Renal cortical epithelial cell (primary cell): ENCODE measurements at regions not wholly inside any gene's neighbourhood (a gene's known extent, or its start where the extent isn't known, plus 50 kb on each side); places are given as distances from the start of the nearest gene placed in this dataset.

Experiments used
- DNase-seq: peaks from one replicate; pipeline ENCODE4 v3.0.0-alpha.2; 2011; ENCODE audit warnings: low read depth

DNA sequence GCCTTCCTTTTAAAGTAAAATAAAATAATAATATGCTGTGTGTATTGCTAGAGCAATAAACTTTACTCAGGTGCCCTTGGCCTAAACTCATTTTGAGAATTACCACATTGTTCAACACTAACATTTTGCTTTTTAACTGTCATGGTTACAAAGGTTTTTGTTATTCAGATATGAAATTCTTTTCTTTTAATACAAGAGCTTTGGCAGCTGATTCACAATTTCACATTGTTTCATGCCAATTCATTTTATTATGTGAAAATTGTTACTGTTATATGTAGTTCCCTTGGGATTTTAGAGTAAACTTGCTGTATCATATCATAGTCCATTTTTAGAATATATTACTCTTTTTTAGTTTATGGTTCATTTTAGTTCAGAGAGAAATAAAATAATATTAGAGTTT, 65.8 kb upstream of the ZNF804A start:
- no peak for DNase-seq

DNA sequence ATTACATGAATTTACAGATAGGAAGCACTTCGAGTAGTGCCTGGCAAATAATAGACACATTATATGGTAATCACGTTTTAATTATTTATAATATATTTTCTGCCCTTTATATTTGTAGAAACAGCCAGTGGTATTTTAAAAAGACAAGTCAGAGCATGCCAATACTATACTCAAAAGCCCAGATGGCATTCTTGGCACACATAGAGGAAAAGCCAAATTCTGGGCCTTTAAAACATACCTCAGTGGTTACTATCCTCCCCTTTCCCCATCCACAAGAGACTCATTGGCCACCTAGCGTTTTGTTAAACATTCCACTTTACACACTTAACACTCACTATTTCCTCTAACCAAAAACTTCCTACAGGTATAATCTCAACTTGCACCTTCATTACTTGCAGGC, 63.3 kb upstream of the ZNF804A start:
- no peak for DNase-seq

DNA sequence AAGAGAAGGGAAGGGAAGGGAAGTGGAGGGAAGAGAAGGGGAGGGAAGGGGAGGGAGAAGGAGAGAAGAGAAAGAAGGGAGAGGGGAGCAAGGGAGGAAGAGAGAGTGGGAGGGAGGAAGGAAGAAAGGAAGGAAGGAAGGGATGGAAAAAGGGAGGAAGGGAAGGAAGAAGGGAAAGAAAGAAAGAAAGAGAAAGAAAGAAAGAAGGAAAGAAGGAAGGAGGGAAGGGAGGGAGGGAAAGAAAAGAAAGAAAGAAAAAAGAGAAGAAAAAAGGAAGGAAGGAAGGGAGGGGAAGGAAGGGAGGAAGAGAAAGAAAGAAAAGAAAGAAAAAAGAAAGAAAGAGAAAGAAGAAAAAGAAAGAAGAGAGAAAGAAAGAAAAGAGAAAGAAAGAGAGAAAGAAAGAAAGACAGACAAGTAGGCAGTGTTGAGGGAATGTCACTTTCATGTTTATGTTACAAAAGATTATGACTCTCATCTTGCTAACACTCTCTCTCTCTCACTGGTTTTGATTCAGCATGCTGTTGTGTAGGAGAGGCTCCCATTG, 58.0 kb upstream of the ZNF804A start:
- no peak for DNase-seq

DNA sequence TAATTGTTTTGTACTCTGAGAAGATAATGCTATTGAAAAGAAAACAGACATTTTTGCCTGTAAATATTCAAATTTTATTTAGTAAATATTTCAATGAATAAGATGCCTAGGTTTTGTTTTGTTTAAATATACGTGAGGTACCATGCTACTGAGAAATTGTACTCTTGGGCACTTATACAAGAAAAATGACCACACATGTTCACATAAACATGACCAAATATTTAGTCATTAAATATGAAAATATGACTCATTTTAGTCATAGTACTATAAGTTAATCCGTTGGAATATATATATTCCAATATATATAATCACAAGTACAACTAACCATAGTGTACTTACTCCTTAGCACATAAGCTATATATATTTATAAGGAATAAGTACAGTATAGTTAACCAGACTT, 56.7 kb upstream of the ZNF804A start:
- DNase-seq, result no peak

DNA sequence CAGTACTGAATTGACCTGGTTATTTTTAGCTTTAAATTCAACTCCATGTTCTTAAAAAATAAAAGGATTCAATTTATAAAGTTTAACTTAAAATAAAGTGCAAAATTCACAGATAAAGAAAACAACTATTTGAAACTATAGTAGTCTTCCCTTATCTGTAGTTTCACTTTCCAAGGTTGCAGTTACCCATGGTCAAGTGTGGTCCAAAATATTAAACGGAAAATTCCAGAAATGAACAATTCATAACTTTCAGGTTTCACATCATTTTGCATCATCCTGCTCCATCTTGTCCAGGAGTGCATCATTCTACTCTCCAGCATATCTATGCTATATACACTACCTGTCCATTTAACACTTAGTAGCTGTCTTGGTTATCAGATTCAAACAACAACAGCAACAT, 54.5 kb upstream of the ZNF804A start:
- no peak for DNase-seq
